Endothelial cell of umbilical vein (primary cell): ENCODE measurements at regions not wholly inside any gene's neighbourhood (a gene's known extent, or its start where the extent isn't known, plus 50 kb on each side); places are given as distances from the start of the nearest gene placed in this dataset.

Experiments
- BruUV-seq: library from RNA; stranded (reverse); fragments of 400-500 nt; replicated peaks from 2 replicates; lab custom pipeline; 2021; lab: Mats Ljungman, UMichigan
- CTCF ChIA-PET: fragments of 300-600, 350-600 bp; sonication (Branson Sonifier 250); formaldehyde crosslinking; loops from one replicate; lab custom pipeline; 2021; ENCODE audit warnings: antibody characterized with exemption, inconsistent platforms; lab: Charles Lee
- POLR2A ChIA-PET: fragments of 300-600, 350-600 bp; sonication (Branson Sonifier 250); formaldehyde crosslinking; loops from one replicate; lab custom pipeline; 2021; ENCODE audit warnings: antibody characterized with exemption, inconsistent platforms; lab: Charles Lee
- DNase-seq: peaks from one replicate; pipeline ENCODE4 v3.0.0-alpha.2; 2011; ENCODE audit warnings: low read depth, low spot score
- FAIRE-seq: peaks from 2 replicates; lab custom pipeline; 2011; peaks lifted over from hg19 to GRCh38; lab: Jason Lieb, UNC
- H2AFZ ChIP-seq: 2 replicates; pipeline ENCODE4 v1.6.0; 2012; ENCODE audit warnings: low read depth, low read length, control low read depth, inconsistent platforms
- H3K27ac ChIP-seq: 2 replicates; pipeline ENCODE4 v1.5.1; 2011; ENCODE audit warnings: low read depth, mild to moderate bottlenecking, control low read depth, low read length, moderate library complexity; ENCODE audit not compliant: insufficient read depth
- H3K27me3 ChIP-seq, 2 experiments: 2 replicates each; pipeline versions ENCODE4 v1.6.0 to v1.6.1; 2011; ENCODE audit warnings: low read length in 2 of 2, mixed read lengths in 1 of 2; ENCODE audit not compliant: control insufficient read depth in 2 of 2, insufficient read depth in 2 of 2
- H3K36me3 ChIP-seq, 2 experiments: 2 replicates in 1 of 2; 3 replicates in 1 of 2; pipeline ENCODE4 v1.5.1; 2011; ENCODE audit warnings: low read length in 2 of 2, mild to moderate bottlenecking in 1 of 2, moderate library complexity in 1 of 2; ENCODE audit not compliant: control insufficient read depth in 2 of 2, insufficient read depth in 2 of 2; ENCODE audit errors: extremely low read depth in 1 of 2
- H3K4me1 ChIP-seq: 3 replicates; pipeline ENCODE4 v1.5.1; 2011; ENCODE audit warnings: mild to moderate bottlenecking, low read length; ENCODE audit not compliant: control insufficient read depth, insufficient read depth; ENCODE audit errors: extremely low read depth
- H3K4me2 ChIP-seq: 2 replicates; pipeline ENCODE4 v1.6.1; 2011; ENCODE audit warnings: low read length, control low read depth, mixed read lengths; ENCODE audit not compliant: insufficient read depth
- H3K4me3 ChIP-seq, 3 experiments: fragments of 200-600 bp in 1 of 3; sonication (generic), shearing (Covaris generic) in 1 of 3; replicated peaks in 1 of 3; 2 replicates each; pipeline ENCODE4 v1.5.1; 2011 to 2016; ENCODE audit warnings: control low read depth in 3 of 3, low read length in 3 of 3, mild to moderate bottlenecking in 2 of 3, inconsistent platforms in 1 of 3, low read depth in 1 of 3, moderate library complexity in 1 of 3; ENCODE audit not compliant: insufficient read depth in 1 of 3
- H3K79me2 ChIP-seq: 2 replicates; pipeline ENCODE4 v1.6.0; 2012; ENCODE audit warnings: low read length, inconsistent platforms; ENCODE audit not compliant: control insufficient read depth, insufficient read depth
- H3K9ac ChIP-seq: replicated peaks from 2 replicates; pipeline ENCODE3; 2011; ENCODE audit warnings: low read length, control low read depth; ENCODE audit not compliant: insufficient read depth; ENCODE audit errors: extremely low read depth
- H3K9me1 ChIP-seq: replicated peaks from 3 replicates; pipeline ENCODE4 v1.6.0; 2011; ENCODE audit warnings: mild to moderate bottlenecking, low read length; ENCODE audit not compliant: control insufficient read depth, insufficient read depth; ENCODE audit errors: extremely low read depth
- H3K9me3 ChIP-seq: replicated peaks from 2 replicates; pipeline ENCODE4 v1.5.1; 2012; ENCODE audit warnings: low read length, inconsistent platforms; ENCODE audit not compliant: control insufficient read depth, insufficient read depth
- H4K20me1 ChIP-seq: replicated peaks from 2 replicates; pipeline ENCODE3; 2011; ENCODE audit warnings: mild to moderate bottlenecking, low read length; ENCODE audit not compliant: control insufficient read depth, insufficient read depth; ENCODE audit errors: extremely low read depth
- EZH2 ChIP-seq: IDR thresholded peaks from 2 replicates; pipeline ENCODE4 v1.6.1; 2012; ENCODE audit warnings: borderline replicate concordance, low read depth, mild to moderate bottlenecking, moderate library complexity, low read length, inconsistent platforms; ENCODE audit not compliant: severe bottlenecking
- FOS ChIP-seq: IDR thresholded peaks from 2 replicates; pipeline ENCODE4 v1.6.1; 2011; ENCODE audit warnings: mild to moderate bottlenecking, low read length, moderate library complexity, borderline replicate concordance; ENCODE audit not compliant: insufficient read depth
- GATA2 ChIP-seq: IDR thresholded peaks from 2 replicates; pipeline ENCODE4 v1.7.0; 2011; ENCODE audit warnings: low read depth, mild to moderate bottlenecking, moderate library complexity, mixed read lengths, low read length; ENCODE audit not compliant: insufficient read length, insufficient read depth
- JUN ChIP-seq: IDR thresholded peaks from 2 replicates; pipeline ENCODE4 v1.6.1; 2011; ENCODE audit warnings: borderline replicate concordance, low read depth; ENCODE audit not compliant: insufficient read length, insufficient read depth
- MYC ChIP-seq: IDR thresholded peaks from one replicate; pipeline ENCODE4 v1.6.1; 2011; ENCODE audit warnings: mild to moderate bottlenecking, low read depth, low read length
- POLR2A ChIP-seq: IDR thresholded peaks from 2 replicates; pipeline ENCODE4 v1.6.1; 2012; ENCODE audit warnings: low read depth, mild to moderate bottlenecking, control low read depth, low read length
- POLR2AphosphoS5 ChIP-seq: IDR thresholded peaks from 2 replicates; pipeline ENCODE4 v1.6.1; 2012; ENCODE audit warnings: low read depth, mild to moderate bottlenecking, control low read depth, low read length, moderate library complexity; ENCODE audit not compliant: insufficient read depth
- dilution Hi-C: fragments of 300-500 bp; cut with MboI; formaldehyde crosslinking; loops from one replicate; pipeline ENCODE4 v1.15.0; 2019; ENCODE audit warnings: low sequenced_read_pairs; ENCODE audit not compliant: extremely low pct_ligation_motif_present
- intact Hi-C: fragments of 100-400 bp; cut with micrococcal nuclease; formaldehyde crosslinking; loops from one replicate; pipeline ENCODE4 v1.10.0; 2022
- TF ChIP-seq, protein P1 (sequence below): IDR thresholded peaks from 2 replicates; pipeline ENCODE4 v1.6.1; 2011; ENCODE audit not compliant: insufficient read depth, insufficient read length
- TF ChIP-seq, protein P2 (sequence below), 2 donors: IDR thresholded peaks; 1 replicate in 1 of 2; 2 replicates in 1 of 2; pipeline ENCODE4 v1.5.1; 2011; ENCODE audit warnings: low read length in 2 of 2, mild to moderate bottlenecking in 2 of 2, moderate library complexity in 2 of 2, control low read depth in 1 of 2, inconsistent platforms in 1 of 2, low read depth in 1 of 2; ENCODE audit not compliant: insufficient read depth in 1 of 2; ENCODE audit errors: extremely low read depth in 1 of 2

DNA sequence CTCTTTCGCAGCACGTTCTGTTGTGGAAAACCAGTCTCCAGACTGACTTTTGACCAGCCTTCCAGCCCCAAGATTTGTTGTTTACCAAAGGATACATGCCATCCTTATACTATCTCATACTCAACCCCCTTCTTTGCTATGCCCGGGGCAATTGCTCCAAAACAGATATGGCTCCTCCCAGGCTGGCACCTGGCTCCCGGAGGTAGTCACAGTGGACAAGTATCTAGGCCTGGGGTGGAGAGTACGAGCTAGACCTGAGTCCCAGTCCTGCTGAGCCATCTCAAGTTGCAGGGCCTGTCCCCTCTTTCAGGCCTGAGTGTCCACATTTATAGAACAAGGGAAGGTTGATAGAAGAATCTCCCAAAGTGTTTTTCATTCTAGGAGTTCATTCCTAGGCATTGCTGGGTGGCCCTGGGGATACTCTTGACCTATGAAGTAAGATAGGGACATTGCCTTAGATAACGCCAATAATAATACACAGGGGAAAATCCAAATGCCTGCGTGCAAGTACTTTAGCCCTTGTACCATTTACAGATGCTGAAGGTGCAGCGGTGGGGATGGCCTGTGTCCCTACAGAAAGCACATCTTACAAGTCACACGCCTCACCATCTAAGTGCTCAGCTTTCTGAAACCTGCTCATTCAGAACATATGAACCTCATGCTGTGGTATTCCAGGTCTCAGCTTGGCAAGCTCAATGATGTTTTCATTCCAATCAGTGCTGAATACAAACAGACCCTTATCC is 136.7 kb upstream of the MAMLD1 start:
- no peaks in the 10 kb centered on the region for H3K4me1 ChIP-seq
- no peak overlapping the region for H2AFZ ChIP-seq
- POLR2A ChIA-PET: no interaction called here
- intact Hi-C loops (no loop called here), dilution Hi-C loops (no loop called here)
- H3K36me3 ChIP-seq: no peaks in the 10 kb centered on the region
- DNase-seq (no peak), FAIRE-seq (no peak)
- H3K9me1 ChIP-seq: no peaks in the 10 kb centered on the region
- no peaks in the 10 kb centered on the region for H3K27me3 ChIP-seq
- no TSS peak for BruUV-seq
- H3K4me2 ChIP-seq: no peak overlapping the region
- no peak overlapping the region for H3K9ac ChIP-seq
- no peak for TF ChIP-seq MYC
- TF ChIP-seq POLR2AphosphoS5: no peak
- TF ChIP-seq JUN: no peak
- TF ChIP-seq EZH2: no peak
- no peak for TF ChIP-seq POLR2A
- no peak for TF ChIP-seq FOS
- TF ChIP-seq, protein P1, sequence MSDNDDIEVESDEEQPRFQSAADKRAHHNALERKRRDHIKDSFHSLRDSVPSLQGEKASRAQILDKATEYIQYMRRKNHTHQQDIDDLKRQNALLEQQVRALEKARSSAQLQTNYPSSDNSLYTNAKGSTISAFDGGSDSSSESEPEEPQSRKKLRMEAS: no peak
- TF ChIP-seq GATA2: no peak
- TF ChIP-seq, protein P2, sequence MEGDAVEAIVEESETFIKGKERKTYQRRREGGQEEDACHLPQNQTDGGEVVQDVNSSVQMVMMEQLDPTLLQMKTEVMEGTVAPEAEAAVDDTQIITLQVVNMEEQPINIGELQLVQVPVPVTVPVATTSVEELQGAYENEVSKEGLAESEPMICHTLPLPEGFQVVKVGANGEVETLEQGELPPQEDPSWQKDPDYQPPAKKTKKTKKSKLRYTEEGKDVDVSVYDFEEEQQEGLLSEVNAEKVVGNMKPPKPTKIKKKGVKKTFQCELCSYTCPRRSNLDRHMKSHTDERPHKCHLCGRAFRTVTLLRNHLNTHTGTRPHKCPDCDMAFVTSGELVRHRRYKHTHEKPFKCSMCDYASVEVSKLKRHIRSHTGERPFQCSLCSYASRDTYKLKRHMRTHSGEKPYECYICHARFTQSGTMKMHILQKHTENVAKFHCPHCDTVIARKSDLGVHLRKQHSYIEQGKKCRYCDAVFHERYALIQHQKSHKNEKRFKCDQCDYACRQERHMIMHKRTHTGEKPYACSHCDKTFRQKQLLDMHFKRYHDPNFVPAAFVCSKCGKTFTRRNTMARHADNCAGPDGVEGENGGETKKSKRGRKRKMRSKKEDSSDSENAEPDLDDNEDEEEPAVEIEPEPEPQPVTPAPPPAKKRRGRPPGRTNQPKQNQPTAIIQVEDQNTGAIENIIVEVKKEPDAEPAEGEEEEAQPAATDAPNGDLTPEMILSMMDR (IDR thresholded peaks at IDR 0.05; ENCODE audit: extremely low read depth in 1 of 2, insufficient read depth in 1 of 2, low read depth in 1 of 2, low read length in 2 of 2): no peak
- H3K79me2 ChIP-seq: no peaks in the 10 kb centered on the region
- no peaks in the 10 kb centered on the region for H4K20me1 ChIP-seq
- no peak overlapping the region for H3K27ac ChIP-seq
- no peak overlapping the region for H3K4me3 ChIP-seq
- H3K9me3 ChIP-seq: no peaks in the 10 kb centered on the region
- CTCF ChIA-PET: no interaction called here
